Mucosa of descending colon (tissue), 3 donors: ENCODE measurements at regions not wholly inside any gene's neighbourhood (a gene's known extent, or its start where the extent isn't known, plus 50 kb on each side); places are given as distances from the start of the nearest gene placed in this dataset.
"Not testable (repeated sequence)": the region's sequence is repeated elsewhere in the genome, so short reads cannot be mapped to it uniquely, and the experiment has no call there.

ENCODE experiments used
- ATAC-seq: fragments of 200-7000 bp; cut with Tn5 transposase; one replicate; pipeline ENCODE4 v1.9.1; 2020; ENCODE audit warnings: mild to moderate bottlenecking, moderate library complexity
- DNase-seq, 3 donors: peaks; one replicate each; pipeline ENCODE4 v3.0.0-alpha.2; 2020
- H3K36me3 ChIP-seq: fragments of 200-600 bp; one replicate; pipeline ENCODE4 v1.8.0; 2021; ENCODE audit warnings: low read depth, mild to moderate bottlenecking
- H3K4me1 ChIP-seq: fragments of 200-600 bp; one replicate; pipeline ENCODE4 v1.8.0; 2021; ENCODE audit warnings: low read depth, mild to moderate bottlenecking
- H3K4me3 ChIP-seq: fragments of 200-600 bp; one replicate; pipeline ENCODE4 v1.8.0; 2021; ENCODE audit warnings: mild to moderate bottlenecking
- H3K9me3 ChIP-seq: fragments of 200-600 bp; one replicate; pipeline ENCODE4 v1.8.0; 2021; ENCODE audit warnings: mild to moderate bottlenecking
- intact Hi-C, 2 donors: fragments of 100-400 bp; cut with DNase I in 1 of 2; cut with micrococcal nuclease in 1 of 2; formaldehyde crosslinking; loops; one replicate each; pipeline versions ENCODE4 v1.11.0 to v1.11.1; 2022; cut with DNase I, micrococcal nuclease
- TF ChIP-seq, protein P1 (sequence below): fragments of 200-600 bp; IDR thresholded peaks from one replicate; pipeline ENCODE4 v1.8.0; 2022; ENCODE audit warnings: antibody characterized with exemption, mild to moderate bottlenecking
- donor health status: DM: no; HTN: no; CAD: no; lungs with moderate emphysema.
- donor health status: DM: no; HTN: no; CAD: no.
- donor health status: DM: no; HTN: yes; CAD: no.

DNA sequence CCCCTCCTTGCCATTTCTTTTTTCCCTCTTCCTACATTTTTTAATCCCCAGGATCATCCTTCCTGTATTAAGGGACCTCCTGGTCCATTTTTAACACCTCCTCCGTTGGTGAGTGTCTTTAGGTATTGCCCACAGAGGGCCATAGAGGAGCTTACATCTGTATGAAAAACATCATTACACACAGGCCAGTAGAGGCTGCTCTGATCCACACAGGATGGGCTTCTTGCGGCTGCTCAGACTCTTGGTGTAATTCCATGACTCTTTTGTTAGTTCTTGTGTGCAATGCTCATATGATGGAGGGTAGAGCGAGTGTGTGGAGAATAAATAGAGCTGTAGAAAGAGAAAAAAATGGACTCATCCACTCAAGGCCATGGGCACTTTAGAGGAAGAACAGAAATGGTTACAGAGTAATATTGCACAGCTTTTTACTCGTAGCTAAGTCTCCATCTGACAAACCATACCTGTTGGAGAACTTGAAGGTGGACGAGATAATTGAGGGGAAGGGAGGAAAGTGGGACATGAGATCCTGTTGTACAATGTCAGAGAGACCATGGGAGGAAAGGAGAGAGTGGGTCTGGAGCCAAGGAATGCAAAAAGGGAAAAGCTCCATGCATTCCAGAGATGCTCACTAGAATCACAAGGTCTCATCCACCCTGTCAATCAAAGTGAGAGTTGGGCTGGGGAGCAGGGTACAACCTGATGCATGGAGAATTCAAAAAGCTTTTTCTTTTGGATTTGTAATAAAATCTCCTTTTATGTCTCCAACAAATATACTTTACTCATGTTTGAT is 129.7 kb upstream of the TNP1 start:
- Histone ChIP-seq H3K4me3 (no peak overlapping the region), H3K36me3 (no peaks in the 10 kb centered on the region), H3K4me1 (no peaks in the 10 kb centered on the region), H3K9me3 (no peaks in the 10 kb centered on the region)
- TF ChIP-seq, protein P1, sequence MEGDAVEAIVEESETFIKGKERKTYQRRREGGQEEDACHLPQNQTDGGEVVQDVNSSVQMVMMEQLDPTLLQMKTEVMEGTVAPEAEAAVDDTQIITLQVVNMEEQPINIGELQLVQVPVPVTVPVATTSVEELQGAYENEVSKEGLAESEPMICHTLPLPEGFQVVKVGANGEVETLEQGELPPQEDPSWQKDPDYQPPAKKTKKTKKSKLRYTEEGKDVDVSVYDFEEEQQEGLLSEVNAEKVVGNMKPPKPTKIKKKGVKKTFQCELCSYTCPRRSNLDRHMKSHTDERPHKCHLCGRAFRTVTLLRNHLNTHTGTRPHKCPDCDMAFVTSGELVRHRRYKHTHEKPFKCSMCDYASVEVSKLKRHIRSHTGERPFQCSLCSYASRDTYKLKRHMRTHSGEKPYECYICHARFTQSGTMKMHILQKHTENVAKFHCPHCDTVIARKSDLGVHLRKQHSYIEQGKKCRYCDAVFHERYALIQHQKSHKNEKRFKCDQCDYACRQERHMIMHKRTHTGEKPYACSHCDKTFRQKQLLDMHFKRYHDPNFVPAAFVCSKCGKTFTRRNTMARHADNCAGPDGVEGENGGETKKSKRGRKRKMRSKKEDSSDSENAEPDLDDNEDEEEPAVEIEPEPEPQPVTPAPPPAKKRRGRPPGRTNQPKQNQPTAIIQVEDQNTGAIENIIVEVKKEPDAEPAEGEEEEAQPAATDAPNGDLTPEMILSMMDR: no peak
- ATAC-seq: no peak
- intact Hi-C loops: no loop called here
- no peak for DNase-seq

DNA sequence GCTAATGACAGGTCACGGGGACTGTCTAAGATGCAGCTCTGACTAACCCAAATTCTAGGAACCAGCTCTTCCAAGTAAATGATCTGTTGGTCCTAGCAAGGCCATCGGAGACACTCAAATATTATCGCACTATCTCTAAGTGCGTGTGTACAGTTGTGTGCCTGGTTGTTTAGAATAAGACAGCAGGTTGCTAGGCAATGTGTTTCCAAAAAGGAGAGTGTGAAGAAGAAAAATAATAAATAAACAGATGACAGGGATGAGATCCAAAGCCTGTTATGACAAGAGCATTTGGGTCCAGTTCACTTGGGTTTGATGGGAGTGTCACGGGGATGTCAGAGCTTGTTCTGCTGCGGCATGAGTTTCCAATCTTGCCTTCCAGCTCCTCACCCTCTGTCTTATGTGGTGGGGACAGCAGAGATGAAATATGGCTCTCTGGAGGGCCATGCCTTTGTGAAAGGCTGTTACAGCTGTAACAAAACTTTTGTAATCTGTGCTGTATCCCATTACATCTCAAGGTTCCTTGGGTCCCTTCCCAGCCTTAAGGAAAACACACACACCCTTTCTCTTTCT is 127.5 kb upstream of the TNP1 start:
- Histone ChIP-seq H3K4me3 (no peak overlapping the region), H3K9me3 (no peaks in the 10 kb centered on the region), H3K4me1 (no peaks in the 10 kb centered on the region), H3K36me3 (no peaks in the 10 kb centered on the region)
- TF ChIP-seq, protein P1: no peak
- ATAC-seq: peak; percentile 25
- intact Hi-C loops: no loop called here
- DNase-seq: peak in 1 of 3 donors; percentile 18

DNA sequence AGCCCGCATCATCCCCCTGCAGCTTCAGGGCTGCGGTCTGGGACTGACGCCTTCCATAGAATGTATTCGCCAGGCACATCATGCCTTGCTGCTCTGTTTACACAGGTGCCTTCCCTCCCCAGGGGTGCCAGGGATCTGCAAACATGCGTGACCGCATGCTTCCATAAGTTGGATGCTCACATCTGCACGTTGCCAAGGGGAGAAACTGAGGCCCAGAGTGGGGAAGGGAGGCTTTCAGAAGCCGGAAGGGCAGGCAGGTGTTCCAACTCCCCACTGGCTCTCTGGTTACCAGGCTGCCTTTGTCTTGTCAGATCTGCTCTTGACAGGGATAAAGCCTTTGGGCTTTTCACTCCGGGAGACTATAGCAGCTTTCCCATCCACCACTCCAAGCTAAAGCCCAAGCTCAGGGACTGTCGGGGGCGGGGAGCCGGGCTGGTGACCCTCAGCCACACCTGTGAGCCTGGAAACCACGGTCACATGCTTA is 125.8 kb upstream of the TNP1 start:
- intact Hi-C loops: no loop called here

DNA sequence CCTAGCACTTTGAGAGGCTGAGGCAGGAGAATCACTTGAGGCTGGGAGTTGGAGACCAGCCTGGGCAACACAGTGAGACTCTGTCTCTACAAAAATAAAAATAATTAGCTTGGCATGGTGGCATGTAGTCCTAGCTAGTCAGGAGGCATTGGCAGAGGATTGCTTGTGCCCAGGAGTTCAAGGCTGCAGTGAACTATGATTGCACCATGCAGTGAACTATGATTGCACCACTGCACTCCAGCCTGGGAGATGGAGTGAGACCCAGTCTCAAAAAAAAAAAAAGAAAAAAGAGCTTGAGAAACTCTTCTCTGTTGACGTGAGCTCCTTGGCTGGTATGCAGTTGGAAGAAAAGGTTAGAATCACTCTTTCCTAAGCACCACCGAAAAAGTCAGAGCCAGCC is 125.1 kb upstream of the TNP1 start:
- DNase-seq: no peak
- ATAC-seq: no peak
- Histone ChIP-seq H3K36me3 (no peaks in the 10 kb centered on the region), H3K4me1 (no peaks in the 10 kb centered on the region), H3K4me3 (no peak overlapping the region), H3K9me3 (no peaks in the 10 kb centered on the region)
- intact Hi-C loops: no loop called here
- TF ChIP-seq, protein P1: no peak

More for the DNA sequence above, 125.8 kb upstream of the TNP1 start:
- H3K4me3 ChIP-seq: no peak overlapping the region
- ATAC-seq (no peak), DNase-seq (no peak)
- H3K9me3 ChIP-seq: no peaks in the 10 kb centered on the region
- TF ChIP-seq, protein P1: no peak
- H3K36me3 ChIP-seq: no peaks in the 10 kb centered on the region
- H3K4me1 ChIP-seq: no peaks in the 10 kb centered on the region

DNA sequence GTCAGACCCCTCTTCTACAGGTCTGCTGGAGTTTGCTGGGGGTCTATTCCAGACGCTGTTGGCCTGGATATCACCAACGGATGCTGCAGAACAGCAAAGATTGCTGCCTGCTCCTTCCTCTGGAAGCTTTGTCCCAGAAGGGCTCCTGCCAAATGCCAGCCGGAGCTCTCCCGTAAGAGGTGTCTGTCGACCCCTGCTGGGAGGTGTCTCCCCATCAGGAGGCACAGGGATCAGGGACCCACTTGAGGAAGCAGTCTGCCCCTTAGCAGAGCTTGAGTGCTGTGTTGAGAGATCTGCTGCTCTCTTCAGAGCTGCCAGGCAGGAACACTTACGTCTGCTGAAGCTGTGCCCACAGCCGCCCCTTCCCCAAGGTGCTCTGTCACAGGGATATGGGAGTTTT is 122.1 kb upstream of the TNP1 start:
- intact Hi-C loops: not testable (repeated sequence)

DNA sequence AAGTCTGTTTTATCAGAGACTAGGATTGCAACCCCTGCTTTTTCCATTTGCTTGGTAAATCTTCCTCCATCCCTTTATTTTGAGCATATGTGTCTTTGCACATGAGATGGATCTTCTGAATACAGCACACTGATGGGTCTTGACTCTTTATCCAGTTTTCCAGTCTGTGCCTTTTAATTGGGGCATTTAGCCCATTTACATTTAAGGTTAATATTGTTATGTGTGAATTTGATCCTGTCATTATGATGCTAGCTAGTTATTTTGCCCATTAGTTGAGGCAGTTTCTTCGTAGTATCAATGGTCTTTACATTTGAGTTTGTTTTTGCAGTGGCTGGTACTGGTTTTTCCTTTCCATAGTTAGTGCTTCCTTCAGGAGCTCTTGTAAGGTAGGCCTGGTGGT is 120.6 kb upstream of the TNP1 start:
- H3K36me3 ChIP-seq, H3K9me3 ChIP-seq, H3K4me1 ChIP-seq, H3K4me3 ChIP-seq, intact Hi-C loops, ATAC-seq, DNase-seq: not testable (repeated sequence)

More for the DNA sequence above, 122.1 kb upstream of the TNP1 start:
- H3K4me1 ChIP-seq, DNase-seq, ATAC-seq, H3K36me3 ChIP-seq, H3K4me3 ChIP-seq, H3K9me3 ChIP-seq: not testable (repeated sequence)
